ENCODE measurements at regions not wholly inside any gene's neighbourhood (a gene's known extent, or its start where the extent isn't known, plus 50 kb on each side); places are given as distances from the start of the nearest gene placed in this dataset.

DNA sequence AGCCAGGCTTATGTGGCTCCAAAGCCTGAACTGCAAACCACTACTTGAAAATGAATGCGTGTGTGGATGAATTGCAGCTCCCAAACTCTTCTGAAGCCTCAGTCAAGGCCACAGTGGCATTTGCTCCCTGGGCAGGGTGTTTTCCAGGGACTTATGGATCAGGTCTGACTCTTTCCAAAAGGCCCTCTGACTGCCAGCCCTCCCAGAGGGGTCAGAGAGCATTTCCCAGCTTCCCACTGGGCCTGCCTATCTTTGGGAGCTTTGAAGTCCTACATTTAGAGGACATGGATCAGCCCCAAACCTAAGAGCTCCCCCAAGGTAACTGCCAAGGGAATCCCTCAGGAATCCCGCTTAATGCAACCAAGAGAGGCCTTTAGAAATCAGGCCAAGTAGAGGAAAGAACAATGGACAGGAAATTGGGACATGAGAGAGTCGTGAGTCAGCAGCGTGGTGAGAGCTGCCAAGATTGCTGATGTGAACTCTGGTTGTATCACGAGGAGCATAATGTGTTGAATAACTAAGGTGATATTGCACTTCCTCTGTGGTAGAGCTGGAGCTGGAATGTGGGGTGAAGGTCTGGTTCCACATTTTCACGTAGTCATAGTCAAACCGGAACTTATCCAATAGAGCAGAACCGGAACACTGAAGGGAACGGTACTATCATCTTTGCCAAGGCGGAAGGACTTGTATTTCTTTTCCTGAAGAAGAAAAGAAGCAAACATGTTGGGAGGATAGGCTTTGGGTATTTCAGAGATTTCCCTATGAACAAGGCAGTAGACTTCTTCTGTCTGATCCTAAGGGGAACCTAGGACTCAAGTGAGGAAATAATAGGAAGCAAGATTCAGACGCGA, 99.4 kb upstream of the JUN start:
- TF ChIP-seq, protein P1, sequence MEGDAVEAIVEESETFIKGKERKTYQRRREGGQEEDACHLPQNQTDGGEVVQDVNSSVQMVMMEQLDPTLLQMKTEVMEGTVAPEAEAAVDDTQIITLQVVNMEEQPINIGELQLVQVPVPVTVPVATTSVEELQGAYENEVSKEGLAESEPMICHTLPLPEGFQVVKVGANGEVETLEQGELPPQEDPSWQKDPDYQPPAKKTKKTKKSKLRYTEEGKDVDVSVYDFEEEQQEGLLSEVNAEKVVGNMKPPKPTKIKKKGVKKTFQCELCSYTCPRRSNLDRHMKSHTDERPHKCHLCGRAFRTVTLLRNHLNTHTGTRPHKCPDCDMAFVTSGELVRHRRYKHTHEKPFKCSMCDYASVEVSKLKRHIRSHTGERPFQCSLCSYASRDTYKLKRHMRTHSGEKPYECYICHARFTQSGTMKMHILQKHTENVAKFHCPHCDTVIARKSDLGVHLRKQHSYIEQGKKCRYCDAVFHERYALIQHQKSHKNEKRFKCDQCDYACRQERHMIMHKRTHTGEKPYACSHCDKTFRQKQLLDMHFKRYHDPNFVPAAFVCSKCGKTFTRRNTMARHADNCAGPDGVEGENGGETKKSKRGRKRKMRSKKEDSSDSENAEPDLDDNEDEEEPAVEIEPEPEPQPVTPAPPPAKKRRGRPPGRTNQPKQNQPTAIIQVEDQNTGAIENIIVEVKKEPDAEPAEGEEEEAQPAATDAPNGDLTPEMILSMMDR (IDR thresholded peaks at IDR 0.05; ENCODE audit: insufficient read depth, low read length): no peak
- peak; percentile 100 for DNase-seq (ENCODE audit: low read depth)
- no peak overlapping the region for H3K4me3 ChIP-seq (ENCODE audit: low read depth, low read length)

DNA sequence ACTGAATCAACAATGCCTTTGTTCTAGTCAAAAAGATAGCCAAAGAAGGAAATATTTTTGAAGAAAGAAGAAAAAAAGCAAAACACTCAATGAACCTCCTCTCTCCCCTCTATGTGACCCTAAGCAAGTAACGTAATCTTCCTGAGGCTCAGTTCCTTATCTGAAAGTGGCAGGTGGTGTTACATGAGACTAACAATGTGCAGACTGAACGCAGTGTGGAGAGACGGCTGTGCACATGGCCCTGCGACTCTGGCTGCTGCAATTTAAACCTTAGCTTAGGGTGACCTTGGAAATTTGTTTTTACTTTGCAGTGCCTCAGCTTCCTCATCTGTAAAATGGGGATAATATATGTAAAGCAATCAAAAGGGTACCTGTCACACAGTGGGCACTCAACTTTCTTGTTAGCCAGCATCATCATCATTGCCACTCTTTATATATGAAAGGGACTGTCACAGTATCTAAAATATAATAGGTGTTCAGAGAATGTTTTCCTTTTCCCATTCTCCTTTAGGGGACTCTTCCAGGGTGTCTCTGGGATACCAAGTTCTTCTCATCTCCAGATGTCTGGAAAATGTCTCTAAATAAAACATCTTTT, 100.1 kb upstream of the JUN start:
- no peak overlapping the region for H3K4me3 ChIP-seq (ENCODE audit: low read depth, low read length)
- DNase-seq (ENCODE audit: low read depth): no peak
- TF ChIP-seq, protein P1 (IDR thresholded peaks at IDR 0.05; ENCODE audit: insufficient read depth, low read length): no peak

DNA sequence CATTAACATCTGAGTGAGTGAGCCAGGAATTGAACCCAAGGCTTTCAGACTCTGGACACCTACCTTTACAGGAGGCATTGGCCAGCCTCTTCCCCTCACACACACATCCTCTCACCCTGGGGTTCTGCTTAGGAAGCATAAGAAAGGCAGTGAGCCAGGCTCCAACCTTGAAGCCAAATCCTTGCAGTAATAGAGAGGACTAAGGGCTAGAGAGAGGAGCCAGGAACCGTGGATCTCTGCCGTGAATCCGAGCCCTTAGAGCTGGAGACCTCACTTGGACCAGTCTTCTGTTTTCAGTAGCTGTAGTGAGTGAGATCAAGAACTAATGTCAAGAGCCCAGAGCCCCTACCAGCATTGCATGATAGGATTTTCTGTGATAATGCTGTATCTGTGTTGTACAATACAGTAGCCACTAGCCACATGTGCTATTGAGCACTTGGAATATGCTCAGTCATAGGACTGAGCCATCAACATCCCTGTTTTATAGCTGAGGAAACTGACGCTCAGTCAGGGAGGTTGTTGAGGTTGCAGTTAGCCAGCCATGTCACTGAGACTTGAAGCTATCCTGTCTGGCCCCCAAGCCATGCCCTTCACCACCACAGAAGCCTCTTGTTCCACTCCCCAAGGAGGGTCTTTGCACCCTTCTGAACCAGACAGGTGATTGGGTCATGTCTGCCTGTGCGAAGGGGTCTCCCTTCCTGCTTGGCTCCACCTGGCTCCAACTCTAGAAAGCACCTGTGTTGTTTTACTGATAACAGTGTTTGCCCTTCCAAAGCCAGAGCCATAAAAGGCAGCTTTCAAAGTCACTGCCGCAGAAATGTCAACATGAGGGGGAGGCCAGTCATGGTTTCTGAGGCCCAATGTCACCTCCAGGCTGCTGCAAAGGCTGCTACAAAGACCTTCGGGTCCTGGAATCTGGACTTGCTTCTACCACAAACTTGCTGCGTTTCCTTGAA, 101.1 kb upstream of the JUN start:
- TF ChIP-seq, protein P1 (IDR thresholded peaks at IDR 0.05; ENCODE audit: insufficient read depth, low read length): no peak
- peak; percentile 70 for DNase-seq (ENCODE audit: low read depth)
- no peak overlapping the region for H3K4me3 ChIP-seq (ENCODE audit: low read depth, low read length)

DNA sequence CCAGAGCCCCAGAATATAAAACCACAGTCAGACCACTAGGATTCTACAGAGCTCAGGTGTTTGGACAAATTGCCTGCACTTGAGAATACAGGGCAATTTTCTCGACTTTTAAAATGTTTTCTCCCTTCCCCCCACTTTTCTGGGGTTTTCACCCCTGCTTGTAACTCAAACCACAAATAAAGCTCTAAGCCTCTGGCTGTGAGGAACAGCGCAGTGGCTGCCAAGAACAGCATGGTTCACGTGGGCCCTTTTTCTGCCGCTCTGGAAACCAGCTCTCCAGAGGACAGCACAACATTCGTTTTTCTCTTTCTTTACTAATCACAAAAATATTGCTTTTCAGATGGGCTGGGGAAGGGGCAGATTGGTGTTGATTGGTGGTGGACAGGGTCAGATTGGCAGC, 102.2 kb upstream of the JUN start:
- H3K4me3 ChIP-seq (ENCODE audit: low read depth, low read length): no peak overlapping the region
- no peak for DNase-seq (ENCODE audit: low read depth)
- TF ChIP-seq, protein P1 (IDR thresholded peaks at IDR 0.05; ENCODE audit: insufficient read depth, low read length): no peak

DNA sequence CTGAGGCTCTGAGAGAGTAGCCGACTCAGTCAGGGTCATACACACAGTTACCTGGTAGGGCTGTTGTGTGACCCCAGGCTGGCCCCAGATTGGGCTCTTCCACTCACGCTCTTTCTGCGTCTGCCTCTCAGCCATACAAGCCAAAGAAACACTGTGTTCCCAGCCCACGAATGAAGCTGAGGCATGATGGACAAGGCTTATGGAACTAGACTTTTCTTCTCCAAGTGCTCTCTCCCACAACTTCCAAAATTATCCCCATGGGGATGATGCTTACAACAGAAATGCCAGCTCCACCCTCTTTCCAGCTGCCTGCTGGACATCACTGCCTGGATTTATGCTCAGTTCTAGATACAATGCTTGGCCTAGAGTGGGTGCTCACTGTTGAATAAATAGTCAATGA, 102.8 kb upstream of the JUN start:
- TF ChIP-seq, protein P1 (IDR thresholded peaks at IDR 0.05; ENCODE audit: insufficient read depth, low read length): no peak
- DNase-seq (ENCODE audit: low read depth): peak; percentile 88
- no peak overlapping the region for H3K4me3 ChIP-seq (ENCODE audit: low read depth, low read length)

DNA sequence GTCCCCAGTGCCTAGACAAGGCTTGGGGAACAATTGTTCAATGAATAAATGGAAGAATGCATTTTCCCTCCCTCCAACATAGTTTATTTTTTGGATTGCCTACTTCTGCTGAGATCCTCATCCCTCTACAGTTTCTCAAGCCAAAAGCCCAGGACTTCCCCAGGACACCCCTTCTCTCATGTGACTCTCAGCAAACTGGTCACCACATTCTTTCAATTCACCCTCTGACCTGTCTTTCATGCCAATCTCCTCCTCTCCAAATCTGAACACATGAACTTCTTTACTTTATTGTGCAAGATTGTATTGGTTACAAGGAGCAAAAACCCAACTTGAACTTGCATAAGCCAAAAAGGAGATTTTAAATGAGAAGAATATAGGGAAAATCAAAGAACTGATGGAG, 103.2 kb upstream of the JUN start:
- H3K4me3 ChIP-seq (ENCODE audit: low read depth, low read length): no peak overlapping the region
- peak; percentile 56 for DNase-seq (ENCODE audit: low read depth)
- TF ChIP-seq, protein P1 (IDR thresholded peaks at IDR 0.05; ENCODE audit: insufficient read depth, low read length): no peak

All from fibroblast of the aortic adventitia (primary cell).